HEK293 (cell line): ENCODE measurements at regions not wholly inside any gene's neighbourhood (a gene's known extent, or its start where the extent isn't known, plus 50 kb on each side); places are given as distances from the start of the nearest gene placed in this dataset.

Experiments
- CTCF ChIA-PET: fragments of 350-600 bp; formaldehyde crosslinking; extraction: SDS; loops from one replicate; lab custom pipeline; 2021; ENCODE audit warnings: antibody characterized with exemption; lab: Yijun Ruan, JAX
- POLR2A ChIA-PET: fragments of 300-600 bp; formaldehyde crosslinking; extraction: SDS; loops from one replicate; lab custom pipeline; 2020; ENCODE audit warnings: antibody characterized with exemption, inconsistent platforms; lab: Yijun Ruan, JAX
- H3K27ac ChIP-seq: fragments of 200-500 bp; sonication (Bioruptor generic); 2 replicates; pipeline ENCODE4 v1.5.1; 2014; ENCODE audit warnings: low read depth, low read length, control low read depth, inconsistent platforms; ENCODE audit errors: extremely low read depth
- H3K36me3 ChIP-seq, 2 experiments: fragments of 200-500 bp in 1 of 2; sonication (Bioruptor generic) in 1 of 2; 1 replicate in 1 of 2; 2 replicates in 1 of 2; pipeline ENCODE4 v1.5.1; 2014 to 2017; ENCODE audit warnings: inconsistent platforms in 2 of 2, low read length in 2 of 2; ENCODE audit not compliant: control insufficient read depth in 2 of 2, insufficient read depth in 1 of 2
- H3K4me1 ChIP-seq: fragments of 200-500 bp; sonication (Bioruptor generic); 2 replicates; pipeline ENCODE4 v1.5.1; 2014; ENCODE audit warnings: mild to moderate bottlenecking, low read length, inconsistent platforms; ENCODE audit not compliant: control insufficient read depth, insufficient read depth
- H3K4me3 ChIP-seq: 2 replicates; pipeline ENCODE4 v1.5.1; 2011; ENCODE audit warnings: low read depth, mild to moderate bottlenecking, control low read depth, low read length, moderate library complexity
- H3K9me3 ChIP-seq: fragments of 200-500 bp; sonication (Bioruptor generic); 2 replicates; pipeline ENCODE4 v1.5.1; 2014; ENCODE audit warnings: low read depth, low read length, inconsistent platforms; ENCODE audit not compliant: control insufficient read depth, insufficient read depth
- FEZF1 ChIP-seq: fragments of 450-650 bp; formaldehyde crosslinking; IDR thresholded peaks from 2 replicates; pipeline ENCODE4 v1.5.1; 2016; ENCODE audit warnings: missing biosample characterization, missing genetic modification characterization
- GLIS1 ChIP-seq: fragments of 450-650 bp; formaldehyde crosslinking; IDR thresholded peaks from 2 replicates; pipeline ENCODE4 v1.5.1; 2016; ENCODE audit warnings: missing biosample characterization, missing genetic modification characterization
- GLIS2 ChIP-seq: fragments of 450-650 bp; formaldehyde crosslinking; IDR thresholded peaks from 2 replicates; pipeline ENCODE4 v1.5.1; 2016; ENCODE audit warnings: missing biosample characterization, missing genetic modification characterization
- MZF1 ChIP-seq: fragments of 450-650 bp; formaldehyde crosslinking; IDR thresholded peaks from 2 replicates; pipeline ENCODE4 v1.5.1; 2017; ENCODE audit warnings: missing biosample characterization, missing genetic modification characterization, borderline replicate concordance
- SALL2 ChIP-seq: fragments of 450-650 bp; formaldehyde crosslinking; IDR thresholded peaks from 2 replicates; pipeline ENCODE4 v1.5.0; 2017; ENCODE audit warnings: missing biosample characterization, mild to moderate bottlenecking, missing genetic modification characterization, borderline replicate concordance
- SP2 ChIP-seq: fragments of 450-650 bp; formaldehyde crosslinking; IDR thresholded peaks from 2 replicates; pipeline ENCODE4 v1.5.1; 2016; ENCODE audit warnings: missing biosample characterization, missing genetic modification characterization
- ZFP3 ChIP-seq: fragments of 450-650 bp; formaldehyde crosslinking; IDR thresholded peaks from 2 replicates; pipeline ENCODE4 v1.5.1; 2016; ENCODE audit warnings: low read depth, missing biosample characterization, missing genetic modification characterization
- ZIC2 ChIP-seq: fragments of 450-650 bp; formaldehyde crosslinking; IDR thresholded peaks from 2 replicates; pipeline ENCODE4 v1.5.1; 2016; ENCODE audit warnings: missing biosample characterization, missing genetic modification characterization
- ZNF24 ChIP-seq: fragments of 450-650 bp; formaldehyde crosslinking; IDR thresholded peaks from 2 replicates; pipeline ENCODE4 v1.5.1; 2016; ENCODE audit warnings: missing biosample characterization, missing genetic modification characterization
- ZNF521 ChIP-seq: fragments of 450-650 bp; formaldehyde crosslinking; IDR thresholded peaks from 2 replicates; pipeline ENCODE4 v1.5.1; 2017; ENCODE audit warnings: missing biosample characterization, mild to moderate bottlenecking, missing genetic modification characterization
- ZNF548 ChIP-seq: fragments of 450-650 bp; formaldehyde crosslinking; IDR thresholded peaks from 2 replicates; pipeline ENCODE4 v1.5.1; 2016; ENCODE audit warnings: missing biosample characterization, missing genetic modification characterization
- ZNF561 ChIP-seq: fragments of 450-650 bp; IDR thresholded peaks from 2 replicates; pipeline ENCODE4 v1.5.1; 2018; ENCODE audit warnings: missing biosample characterization, missing genetic modification characterization, borderline replicate concordance
- ZNF571 ChIP-seq: fragments of 450-650 bp; formaldehyde crosslinking; IDR thresholded peaks from 2 replicates; pipeline ENCODE4 v1.5.0; 2017; ENCODE audit warnings: missing biosample characterization, missing genetic modification characterization
- ZNF600 ChIP-seq: fragments of 450-650 bp; formaldehyde crosslinking; IDR thresholded peaks from 2 replicates; pipeline ENCODE4 v1.5.1; 2016; ENCODE audit warnings: missing biosample characterization, missing genetic modification characterization
- ZNF610 ChIP-seq: fragments of 450-650 bp; formaldehyde crosslinking; IDR thresholded peaks from 2 replicates; pipeline ENCODE4 v1.5.1; 2016; ENCODE audit warnings: missing biosample characterization, missing genetic modification characterization, borderline replicate concordance
- ZNF776 ChIP-seq: fragments of 450-650 bp; formaldehyde crosslinking; IDR thresholded peaks from 2 replicates; pipeline ENCODE4 v1.5.0; 2017; ENCODE audit warnings: missing biosample characterization, missing genetic modification characterization, borderline replicate concordance
- ZNF792 ChIP-seq: fragments of 450-650 bp; formaldehyde crosslinking; IDR thresholded peaks from 2 replicates; pipeline ENCODE4 v1.5.1; 2016; ENCODE audit warnings: missing biosample characterization, missing genetic modification characterization
- TF ChIP-seq, protein P1 (sequence below): fragments of 450-650 bp; formaldehyde crosslinking; IDR thresholded peaks from 2 replicates; pipeline ENCODE4 v1.5.1; 2016; ENCODE audit warnings: missing biosample characterization, missing genetic modification characterization
- TF ChIP-seq, protein P2 (sequence below): fragments of 450-650 bp; formaldehyde crosslinking; IDR thresholded peaks from 2 replicates; pipeline ENCODE4 v1.5.1; 2016; ENCODE audit warnings: missing biosample characterization, missing genetic modification characterization
- TF ChIP-seq, protein P3 (sequence below): fragments of 450-650 bp; formaldehyde crosslinking; optimal IDR thresholded peaks from 2 replicates; pipeline ENCODE3; 2016; ENCODE audit warnings: missing biosample characterization, mild to moderate bottlenecking, missing genetic modification characterization
- TF ChIP-seq, protein P4 (sequence below): fragments of 450-650 bp; formaldehyde crosslinking; IDR thresholded peaks from 2 replicates; pipeline ENCODE4 v1.5.1; 2017; ENCODE audit warnings: missing biosample characterization, missing genetic modification characterization
- TF ChIP-seq, protein P5 (sequence below): fragments of 450-650 bp; formaldehyde crosslinking; IDR thresholded peaks from 2 replicates; pipeline ENCODE4 v1.5.1; 2016; ENCODE audit warnings: missing biosample characterization, missing genetic modification characterization

DNA sequence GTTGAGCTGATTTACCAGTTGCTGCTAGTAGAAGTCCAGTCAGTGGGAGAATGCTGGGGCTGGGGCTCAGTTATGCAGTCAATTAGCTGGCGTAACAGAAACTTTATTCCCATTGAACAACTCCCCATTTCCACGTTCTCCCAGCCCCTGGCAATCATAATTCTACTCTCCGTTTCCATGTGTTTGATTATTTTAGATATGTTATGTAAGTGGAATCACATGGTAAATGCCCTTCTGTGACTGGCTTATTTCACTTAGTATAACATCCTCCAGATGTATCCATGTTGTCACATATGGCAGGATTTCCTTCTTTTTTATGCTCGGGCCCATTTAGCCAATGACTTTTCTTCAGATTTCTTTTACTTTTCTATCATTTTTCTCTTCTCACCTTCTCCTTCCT, 61.1 kb upstream of the EXOC4 start:
- Histone ChIP-seq H3K27ac (no peak overlapping the region), H3K36me3 (no peaks in the 10 kb centered on the region), H3K4me3 (no peak overlapping the region), H3K4me1 (no peaks in the 10 kb centered on the region), H3K9me3 (no peaks in the 10 kb centered on the region)
- ChIA-PET POLR2A (no interaction called here), CTCF (no interaction called here)
- no peak for TF ChIP-seq ZNF548 (tag by site-specific recombination)
- no peak for TF ChIP-seq ZFP3
- TF ChIP-seq, protein P1, sequence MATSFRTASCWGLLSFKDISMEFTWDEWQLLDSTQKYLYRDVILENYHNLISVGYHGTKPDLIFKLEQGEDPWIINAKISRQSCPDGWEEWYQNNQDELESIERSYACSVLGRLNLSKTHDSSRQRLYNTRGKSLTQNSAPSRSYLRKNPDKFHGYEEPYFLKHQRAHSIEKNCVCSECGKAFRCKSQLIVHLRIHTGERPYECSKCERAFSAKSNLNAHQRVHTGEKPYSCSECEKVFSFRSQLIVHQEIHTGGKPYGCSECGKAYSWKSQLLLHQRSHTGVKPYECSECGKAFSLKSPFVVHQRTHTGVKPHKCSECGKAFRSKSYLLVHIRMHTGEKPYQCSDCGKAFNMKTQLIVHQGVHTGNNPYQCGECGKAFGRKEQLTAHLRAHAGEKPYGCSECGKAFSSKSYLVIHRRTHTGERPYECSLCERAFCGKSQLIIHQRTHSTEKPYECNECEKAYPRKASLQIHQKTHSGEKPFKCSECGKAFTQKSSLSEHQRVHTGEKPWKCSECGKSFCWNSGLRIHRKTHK, result no peak

DNA sequence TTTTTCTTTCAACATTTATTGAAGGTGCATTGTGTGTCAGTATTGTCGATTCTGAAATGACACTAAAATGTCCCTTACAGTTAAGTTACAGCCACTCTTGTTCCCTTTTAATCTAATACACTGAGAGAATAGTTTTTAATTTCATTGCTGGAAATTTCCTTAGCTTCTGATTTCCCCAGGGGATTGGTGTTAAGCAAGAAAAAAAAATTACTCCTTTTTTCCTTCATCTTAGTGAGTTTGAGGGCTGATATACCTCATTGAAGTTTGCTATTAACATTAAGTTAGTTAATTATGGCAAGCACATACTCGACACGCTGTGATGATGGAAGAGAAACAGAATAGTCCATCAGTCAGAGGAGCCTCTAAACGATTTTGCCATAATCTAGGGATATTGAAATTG, 57.0 kb upstream of the EXOC4 start:
- ChIA-PET CTCF (no interaction called here), POLR2A (no interaction called here)
- no peak overlapping the region for H3K27ac ChIP-seq
- no peaks in the 10 kb centered on the region for H3K4me1 ChIP-seq
- no peak overlapping the region for H3K4me3 ChIP-seq
- no peaks in the 10 kb centered on the region for H3K36me3 ChIP-seq
- TF ChIP-seq, protein P2, sequence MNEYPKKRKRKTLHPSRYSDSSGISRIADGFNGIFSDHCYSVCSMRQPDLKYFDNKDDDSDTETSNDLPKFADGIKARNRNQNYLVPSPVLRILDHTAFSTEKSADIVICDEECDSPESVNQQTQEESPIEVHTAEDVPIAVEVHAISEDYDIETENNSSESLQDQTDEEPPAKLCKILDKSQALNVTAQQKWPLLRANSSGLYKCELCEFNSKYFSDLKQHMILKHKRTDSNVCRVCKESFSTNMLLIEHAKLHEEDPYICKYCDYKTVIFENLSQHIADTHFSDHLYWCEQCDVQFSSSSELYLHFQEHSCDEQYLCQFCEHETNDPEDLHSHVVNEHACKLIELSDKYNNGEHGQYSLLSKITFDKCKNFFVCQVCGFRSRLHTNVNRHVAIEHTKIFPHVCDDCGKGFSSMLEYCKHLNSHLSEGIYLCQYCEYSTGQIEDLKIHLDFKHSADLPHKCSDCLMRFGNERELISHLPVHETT (tag by site-specific recombination), result no peak
- no peak for TF ChIP-seq ZNF792
- no peak for TF ChIP-seq ZNF521 (tag by site-specific recombination)
- no peak for TF ChIP-seq ZNF571
- TF ChIP-seq ZNF24 (tag by site-specific recombination), result no peak
- H3K9me3 ChIP-seq, result no peaks in the 10 kb centered on the region

DNA sequence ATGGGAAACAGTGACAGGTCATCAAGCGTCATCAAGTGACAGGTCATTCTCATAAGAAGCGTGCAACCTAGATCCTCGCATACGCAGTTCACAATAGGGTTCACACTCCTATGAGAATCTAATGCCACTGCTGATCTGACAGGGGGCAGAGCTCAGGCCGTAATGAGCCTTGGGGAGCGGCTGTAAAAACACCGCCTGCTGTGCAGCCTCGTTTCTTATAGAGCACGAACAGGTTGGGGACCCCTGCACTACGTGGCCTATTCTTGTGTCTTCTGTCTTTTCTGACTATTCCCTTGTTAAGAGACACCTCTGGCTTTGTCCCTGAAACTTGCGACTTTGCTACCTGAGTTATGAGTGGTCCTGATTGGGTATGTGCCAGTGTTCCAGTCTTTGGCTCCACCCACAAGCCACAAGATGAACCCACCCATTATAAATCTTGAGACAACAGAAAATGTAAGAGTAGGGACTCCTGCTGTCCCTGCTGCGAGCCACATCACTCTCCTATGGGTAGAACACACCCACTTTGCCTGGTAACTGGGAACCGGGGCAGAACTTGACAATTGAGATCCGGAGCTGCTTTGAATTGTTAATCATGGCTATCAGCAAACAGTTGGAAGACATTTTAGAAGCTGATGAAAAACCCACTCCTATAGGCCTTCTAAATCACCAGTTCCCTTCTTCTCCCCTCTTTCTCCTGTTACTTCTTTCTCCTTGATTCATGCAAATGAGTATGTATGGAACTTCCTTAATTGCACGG, 55.8 kb upstream of the EXOC4 start:
- Histone ChIP-seq H3K4me1 (no peaks in the 10 kb centered on the region), H3K9me3 (no peaks in the 10 kb centered on the region), H3K4me3 (no peak overlapping the region), H3K27ac (no peak overlapping the region), H3K36me3 (no peaks in the 10 kb centered on the region)
- CTCF ChIA-PET, result interaction anchor here (1.2 kb wide), 1 partner anchor 10 kb away, joined by 4 read pairs; no protein-coding TSS in a partner anchor
- POLR2A ChIA-PET, result no interaction called here
- TF ChIP-seq ZNF776 (tag by site-specific recombination), result no peak
- TF ChIP-seq, protein P3, sequence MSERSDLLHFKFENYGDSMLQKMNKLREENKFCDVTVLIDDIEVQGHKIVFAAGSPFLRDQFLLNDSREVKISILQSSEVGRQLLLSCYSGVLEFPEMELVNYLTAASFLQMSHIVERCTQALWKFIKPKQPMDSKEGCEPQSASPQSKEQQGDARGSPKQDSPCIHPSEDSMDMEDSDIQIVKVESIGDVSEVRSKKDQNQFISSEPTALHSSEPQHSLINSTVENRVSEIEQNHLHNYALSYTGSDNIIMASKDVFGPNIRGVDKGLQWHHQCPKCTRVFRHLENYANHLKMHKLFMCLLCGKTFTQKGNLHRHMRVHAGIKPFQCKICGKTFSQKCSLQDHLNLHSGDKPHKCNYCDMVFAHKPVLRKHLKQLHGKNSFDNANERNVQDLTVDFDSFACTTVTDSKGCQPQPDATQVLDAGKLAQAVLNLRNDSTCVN (tag by site-specific recombination), result no peak
- no peak for TF ChIP-seq GLIS2 (tag by site-specific recombination)
- peak; percentile 98 for TF ChIP-seq ZNF610
- TF ChIP-seq, protein P4, sequence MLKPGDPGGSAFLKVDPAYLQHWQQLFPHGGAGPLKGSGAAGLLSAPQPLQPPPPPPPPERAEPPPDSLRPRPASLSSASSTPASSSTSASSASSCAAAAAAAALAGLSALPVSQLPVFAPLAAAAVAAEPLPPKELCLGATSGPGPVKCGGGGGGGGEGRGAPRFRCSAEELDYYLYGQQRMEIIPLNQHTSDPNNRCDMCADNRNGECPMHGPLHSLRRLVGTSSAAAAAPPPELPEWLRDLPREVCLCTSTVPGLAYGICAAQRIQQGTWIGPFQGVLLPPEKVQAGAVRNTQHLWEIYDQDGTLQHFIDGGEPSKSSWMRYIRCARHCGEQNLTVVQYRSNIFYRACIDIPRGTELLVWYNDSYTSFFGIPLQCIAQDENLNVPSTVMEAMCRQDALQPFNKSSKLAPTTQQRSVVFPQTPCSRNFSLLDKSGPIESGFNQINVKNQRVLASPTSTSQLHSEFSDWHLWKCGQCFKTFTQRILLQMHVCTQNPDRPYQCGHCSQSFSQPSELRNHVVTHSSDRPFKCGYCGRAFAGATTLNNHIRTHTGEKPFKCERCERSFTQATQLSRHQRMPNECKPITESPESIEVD (tag by site-specific recombination), result no peak
- TF ChIP-seq, protein P5, sequence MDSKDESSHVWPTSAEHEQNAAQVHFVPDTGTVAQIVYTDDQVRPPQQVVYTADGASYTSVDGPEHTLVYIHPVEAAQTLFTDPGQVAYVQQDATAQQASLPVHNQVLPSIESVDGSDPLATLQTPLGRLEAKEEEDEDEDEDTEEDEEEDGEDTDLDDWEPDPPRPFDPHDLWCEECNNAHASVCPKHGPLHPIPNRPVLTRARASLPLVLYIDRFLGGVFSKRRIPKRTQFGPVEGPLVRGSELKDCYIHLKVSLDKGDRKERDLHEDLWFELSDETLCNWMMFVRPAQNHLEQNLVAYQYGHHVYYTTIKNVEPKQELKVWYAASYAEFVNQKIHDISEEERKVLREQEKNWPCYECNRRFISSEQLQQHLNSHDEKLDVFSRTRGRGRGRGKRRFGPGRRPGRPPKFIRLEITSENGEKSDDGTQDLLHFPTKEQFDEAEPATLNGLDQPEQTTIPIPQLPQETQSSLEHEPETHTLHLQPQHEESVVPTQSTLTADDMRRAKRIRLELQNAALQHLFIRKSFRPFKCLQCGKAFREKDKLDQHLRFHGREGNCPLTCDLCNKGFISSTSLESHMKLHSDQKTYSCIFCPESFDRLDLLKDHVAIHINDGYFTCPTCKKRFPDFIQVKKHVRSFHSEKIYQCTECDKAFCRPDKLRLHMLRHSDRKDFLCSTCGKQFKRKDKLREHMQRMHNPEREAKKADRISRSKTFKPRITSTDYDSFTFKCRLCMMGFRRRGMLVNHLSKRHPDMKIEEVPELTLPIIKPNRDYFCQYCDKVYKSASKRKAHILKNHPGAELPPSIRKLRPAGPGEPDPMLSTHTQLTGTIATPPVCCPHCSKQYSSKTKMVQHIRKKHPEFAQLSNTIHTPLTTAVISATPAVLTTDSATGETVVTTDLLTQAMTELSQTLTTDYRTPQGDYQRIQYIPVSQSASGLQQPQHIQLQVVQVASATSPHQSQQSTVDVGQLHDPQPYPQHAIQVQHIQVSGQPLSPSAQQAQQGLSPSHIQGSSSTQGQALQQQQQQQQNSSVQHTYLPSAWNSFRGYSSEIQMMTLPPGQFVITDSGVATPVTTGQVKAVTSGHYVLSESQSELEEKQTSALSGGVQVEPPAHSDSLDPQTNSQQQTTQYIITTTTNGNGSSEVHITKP (tag by site-specific recombination), result peak; percentile 64
- peak; percentile 47 for TF ChIP-seq SP2 (tag by site-specific recombination)
- TF ChIP-seq MZF1 (tag by site-specific recombination), result no peak
- no peak for TF ChIP-seq FEZF1 (tag by site-specific recombination)
- peak; percentile 55; the same call in 1 of the 2 replicates for TF ChIP-seq ZNF600 (tag by site-specific recombination)
- 0 out of 2 replicates have a peak, but pooled peaks have one; percentile 9 for TF ChIP-seq GLIS1 (tag by site-specific recombination)
- 0 out of 2 replicates have a peak, but pooled peaks have one; percentile 37 for TF ChIP-seq ZNF561 (tag by site-specific recombination)
- peak; percentile 60 for TF ChIP-seq ZIC2 (tag by site-specific recombination)
- TF ChIP-seq SALL2, result no peak
